Upper lobe of left lung (tissue), 6 donors: ENCODE measurements at regions not wholly inside any gene's neighbourhood (a gene's known extent, or its start where the extent isn't known, plus 50 kb on each side); places are given as distances from the start of the nearest gene placed in this dataset.
A peak's percentile ranks its signal among the peaks of the same experiment; 100 is the strongest.

Experiments
- ATAC-seq, 2 donors: fragments of 200-7000 bp; cut with Tn5 transposase; one replicate each; pipeline ENCODE4 v1.9.1; 2022; ENCODE audit warnings: mild to moderate bottlenecking in 2 of 2, moderate library complexity in 2 of 2; ENCODE audit not compliant: low FRiP score in 2 of 2
- DNase-seq, 2 donors: peaks; one replicate each; pipeline ENCODE4 v3.0.0-alpha.2; 2019 to 2020
- H3K27ac ChIP-seq, 4 donors: fragments of 200-600 bp; sonication (generic); one replicate each; pipeline ENCODE4 v1.5.1; 2016 to 2019
- H3K27me3 ChIP-seq, 4 donors: fragments of 200-600 bp; sonication (generic); one replicate each; pipeline ENCODE4 v1.5.1; 2017 to 2019
- H3K36me3 ChIP-seq, 4 donors: fragments of 200-600 bp; sonication (generic); one replicate each; pipeline ENCODE4 v1.5.1; 2016 to 2019
- H3K4me1 ChIP-seq, 4 donors: fragments of 200-600 bp; sonication (generic); one replicate each; pipeline ENCODE4 v1.5.1; 2018 to 2019
- H3K4me3 ChIP-seq, 4 donors: fragments of 200-600 bp; sonication (generic); one replicate each; pipeline ENCODE4 v1.5.1; 2017 to 2019; ENCODE audit warnings: mild to moderate bottlenecking in 2 of 4, moderate library complexity in 1 of 4
- H3K9me3 ChIP-seq, 4 donors: fragments of 200-600 bp; sonication (generic); one replicate each; pipeline ENCODE4 v1.5.1; 2018 to 2019
- EP300 ChIP-seq, 4 donors: sonication (generic); formaldehyde crosslinking; IDR thresholded peaks; one replicate each; pipeline ENCODE4 v1.5.1; 2017; ENCODE audit warnings: antibody characterized with exemption in 4 of 4, control low read depth in 2 of 4
- POLR2A ChIP-seq, 4 donors: fragments of 450-650 bp; IDR thresholded peaks; one replicate each; pipeline ENCODE4 v1.5.1; 2016 to 2017; ENCODE audit warnings: antibody characterized with exemption in 4 of 4, mild to moderate bottlenecking in 2 of 4
- POLR2AphosphoS5 ChIP-seq, 2 donors: sonication (generic); formaldehyde crosslinking; IDR thresholded peaks; one replicate each; pipeline ENCODE4 v1.5.1; 2017; ENCODE audit warnings: antibody characterized with exemption in 2 of 2
- WGBS, 2 donors: methylation state at CpG; one replicate each; pipeline ENCODE4 v1.1.5; 2017 to 2018; 5-methylcytosine and 5-hydroxymethylcytosine counted together
- TF ChIP-seq, protein P1 (sequence below), 6 experiments: fragments of 450-650 bp in 4 of 6; fragments of 200-600 bp in 2 of 6; sonication (generic) in 2 of 6; IDR thresholded peaks; one replicate each; pipeline ENCODE4 v1.5.1; 2016 to 2019; ENCODE audit warnings: antibody characterized with exemption in 6 of 6
- donor health status: DM: no; HTN: no; CAD: no; lungs with moderate emphysema.
- donor health status: DM: no; HTN: yes; CAD: no; lungs with severe emphysema.

DNA sequence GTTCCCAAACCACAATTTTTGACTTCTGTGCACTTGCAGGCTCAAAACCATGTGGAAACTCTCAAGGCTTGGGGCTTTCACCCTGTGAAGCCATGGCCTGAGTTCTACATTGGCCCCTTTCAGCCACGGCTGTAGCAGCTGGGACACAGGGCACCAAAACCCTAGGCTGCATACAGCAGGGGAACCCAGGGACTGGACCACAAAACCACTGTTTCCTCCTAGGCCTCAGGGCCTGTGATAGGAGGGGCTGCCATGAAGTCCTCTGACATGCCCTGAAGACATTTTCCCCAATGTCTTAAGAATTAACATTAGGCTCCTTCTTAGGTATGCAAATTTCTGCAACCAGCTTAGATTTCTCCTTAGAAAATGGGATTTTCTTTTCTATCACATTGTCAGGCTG, 312.1 kb upstream of the TUSC1 start:
- H3K36me3 ChIP-seq: no peaks in the 10 kb centered on the region
- 67 to 70% methylated on average over 1 of the region's 1 CpG for WGBS, 2 donors
- no peaks in the 10 kb centered on the region for H3K27me3 ChIP-seq
- H3K9me3 ChIP-seq: peaks cover 0 to 12% (median 0%) of the 10 kb centered on the region in 4 donors
- DNase-seq: no peak
- no peaks in the 10 kb centered on the region for H3K4me1 ChIP-seq
- H3K27ac ChIP-seq: no peak overlapping the region
- TF ChIP-seq, protein P1, sequence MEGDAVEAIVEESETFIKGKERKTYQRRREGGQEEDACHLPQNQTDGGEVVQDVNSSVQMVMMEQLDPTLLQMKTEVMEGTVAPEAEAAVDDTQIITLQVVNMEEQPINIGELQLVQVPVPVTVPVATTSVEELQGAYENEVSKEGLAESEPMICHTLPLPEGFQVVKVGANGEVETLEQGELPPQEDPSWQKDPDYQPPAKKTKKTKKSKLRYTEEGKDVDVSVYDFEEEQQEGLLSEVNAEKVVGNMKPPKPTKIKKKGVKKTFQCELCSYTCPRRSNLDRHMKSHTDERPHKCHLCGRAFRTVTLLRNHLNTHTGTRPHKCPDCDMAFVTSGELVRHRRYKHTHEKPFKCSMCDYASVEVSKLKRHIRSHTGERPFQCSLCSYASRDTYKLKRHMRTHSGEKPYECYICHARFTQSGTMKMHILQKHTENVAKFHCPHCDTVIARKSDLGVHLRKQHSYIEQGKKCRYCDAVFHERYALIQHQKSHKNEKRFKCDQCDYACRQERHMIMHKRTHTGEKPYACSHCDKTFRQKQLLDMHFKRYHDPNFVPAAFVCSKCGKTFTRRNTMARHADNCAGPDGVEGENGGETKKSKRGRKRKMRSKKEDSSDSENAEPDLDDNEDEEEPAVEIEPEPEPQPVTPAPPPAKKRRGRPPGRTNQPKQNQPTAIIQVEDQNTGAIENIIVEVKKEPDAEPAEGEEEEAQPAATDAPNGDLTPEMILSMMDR (IDR thresholded peaks at IDR 0.05): no peak
- TF ChIP-seq POLR2AphosphoS5 (IDR thresholded peaks at IDR 0.05) (no peak), EP300 (IDR thresholded peaks at IDR 0.05) (no peak), POLR2A (IDR thresholded peaks at IDR 0.05) (no peak)
- no peak overlapping the region for H3K4me3 ChIP-seq
- ATAC-seq: no peak

- no peak for DNase-seq
- no peak for ATAC-seq
- Histone ChIP-seq H3K9me3 (no peaks in the 10 kb centered on the region), H3K4me1 (no peaks in the 10 kb centered on the region), H3K27me3 (no peaks in the 10 kb centered on the region), H3K4me3 (no peak overlapping the region), H3K27ac (no peak overlapping the region), H3K36me3 (no peaks in the 10 kb centered on the region)
- TF ChIP-seq POLR2AphosphoS5 (IDR thresholded peaks at IDR 0.05) (no peak), POLR2A (IDR thresholded peaks at IDR 0.05) (no peak), EP300 (IDR thresholded peaks at IDR 0.05) (no peak)
- TF ChIP-seq, protein P1 (IDR thresholded peaks at IDR 0.05): no peak
- 92 to 96% methylated on average over 1 of the region's 1 CpG for WGBS, 2 donors
These were observed 297.4 kb upstream of the TUSC1 start for GRCh38 chr9:25975667-25976066.

GRCh38 chr9:25964239-25964638, 286.0 kb upstream of the TUSC1 start:
- TF ChIP-seq, protein P1 (IDR thresholded peaks at IDR 0.05): peak in 5 of 6 experiments; percentile 13 to 57 (median 47)
- no peak for TF ChIP-seq POLR2A (IDR thresholded peaks at IDR 0.05)
- DNase-seq: peak in 1 of 2 donors; percentile 30
- no peaks in the 10 kb centered on the region for H3K4me1 ChIP-seq
- ATAC-seq: peak in 1 of 2 donors; percentile 46
- H3K27me3 ChIP-seq: no peaks in the 10 kb centered on the region
- H3K4me3 ChIP-seq: no peak overlapping the region
- H3K27ac ChIP-seq: no peak overlapping the region
- WGBS, 2 donors: 42 to 43% methylated on average over 3 of the region's 3 CpGs
- no peaks in the 10 kb centered on the region for H3K36me3 ChIP-seq
- H3K9me3 ChIP-seq: peaks cover 0 to 6% (median 0%) of the 10 kb centered on the region in 4 donors

DNA sequence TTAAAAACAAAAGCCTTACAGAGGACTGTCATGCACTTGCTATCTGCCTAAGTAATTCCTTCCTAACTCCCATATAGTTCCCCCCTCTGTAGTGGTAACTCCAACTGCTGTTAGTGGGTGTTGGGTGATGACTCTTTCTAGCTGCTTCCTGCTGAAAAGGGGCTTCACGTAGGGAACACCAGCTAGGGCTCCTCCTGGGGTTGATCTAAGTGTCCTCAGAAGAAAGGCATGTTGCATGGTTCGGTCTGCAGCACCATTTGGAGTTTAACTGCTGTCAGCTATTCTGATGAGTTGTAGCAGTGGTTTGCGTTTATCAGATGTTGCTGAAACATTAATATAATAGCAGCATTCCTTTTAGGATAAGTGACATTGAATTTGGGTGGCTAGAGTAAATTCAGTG, 281.9 kb upstream of the TUSC1 start:
- 74% methylated on average over 3 of the region's 3 CpGs for WGBS, 2 donors
- no peaks in the 10 kb centered on the region for H3K27me3 ChIP-seq
- no peaks in the 10 kb centered on the region for H3K4me1 ChIP-seq
- no peak overlapping the region for H3K4me3 ChIP-seq
- H3K36me3 ChIP-seq: no peaks in the 10 kb centered on the region
- H3K9me3 ChIP-seq: peaks cover 0 to 6% (median 0%) of the 10 kb centered on the region in 4 donors
- H3K27ac ChIP-seq: no peak overlapping the region
- TF ChIP-seq EP300 (IDR thresholded peaks at IDR 0.05): no peak
- TF ChIP-seq POLR2A (IDR thresholded peaks at IDR 0.05): no peak
- TF ChIP-seq, protein P1 (IDR thresholded peaks at IDR 0.05): no peak
- TF ChIP-seq POLR2AphosphoS5 (IDR thresholded peaks at IDR 0.05): no peak
- no peak for ATAC-seq
- no peak for DNase-seq

DNA sequence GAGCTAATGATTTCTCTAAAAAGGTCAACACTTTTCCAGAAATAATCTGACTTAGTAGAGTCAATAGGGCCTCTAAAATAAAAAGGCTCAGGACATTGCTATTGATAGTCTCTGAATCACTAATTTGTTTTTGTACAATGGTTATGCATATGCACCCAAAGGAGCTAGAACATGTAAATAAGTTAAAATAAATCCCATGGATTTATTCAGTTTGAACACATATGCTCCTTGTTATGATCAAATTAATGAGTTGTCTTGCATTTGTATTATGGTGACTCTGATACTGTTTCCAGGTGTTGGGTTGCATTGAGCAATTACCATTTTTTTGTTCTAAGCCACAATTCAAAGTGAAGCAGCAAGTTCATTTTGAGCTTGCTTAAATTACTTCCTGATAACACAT, 276.0 kb upstream of the TUSC1 start:
- H3K27me3 ChIP-seq: no peaks in the 10 kb centered on the region
- no peak overlapping the region for H3K4me3 ChIP-seq
- no peaks in the 10 kb centered on the region for H3K4me1 ChIP-seq
- ATAC-seq (no peak), DNase-seq (no peak)
- no peaks in the 10 kb centered on the region for H3K9me3 ChIP-seq
- TF ChIP-seq POLR2AphosphoS5 (IDR thresholded peaks at IDR 0.05) (no peak), POLR2A (IDR thresholded peaks at IDR 0.05) (no peak), EP300 (IDR thresholded peaks at IDR 0.05) (no peak)
- TF ChIP-seq, protein P1 (IDR thresholded peaks at IDR 0.05): no peak
- no peak overlapping the region for H3K27ac ChIP-seq
- no peaks in the 10 kb centered on the region for H3K36me3 ChIP-seq
